IMR-90 (cell line): ENCODE measurements at regions not wholly inside any gene's neighbourhood (a gene's known extent, or its start where the extent isn't known, plus 50 kb on each side); places are given as distances from the start of the nearest gene placed in this dataset.

Experiments used
- ATAC-seq: fragments of 200-7000 bp; cut with Tn5 transposase; 2 replicates; pipeline ENCODE4 v1.9.1; 2020; ENCODE audit warnings: low read depth, mild to moderate bottlenecking, moderate library complexity
- BruUV-seq: library from RNA; stranded (reverse); fragments of 400-500 nt; replicated peaks from 2 replicates; lab custom pipeline; 2021; lab: Mats Ljungman, UMichigan
- CTCF ChIA-PET: fragments of 300-600 bp; formaldehyde crosslinking; extraction: SDS; loops from one replicate; lab custom pipeline; 2021; ENCODE audit warnings: antibody characterized with exemption; lab: Yijun Ruan, JAX
- POLR2A ChIA-PET: fragments of 300-600 bp; sonication (Branson Sonifier 250); formaldehyde crosslinking; loops from one replicate; lab custom pipeline; 2022; ENCODE audit warnings: antibody characterized with exemption; ENCODE audit not compliant: unreplicated experiment; lab: Charles Lee
- DNase-seq: peaks from one replicate; pipeline ENCODE4 v3.0.0; 2013
- H2AFZ ChIP-seq: replicated peaks from 2 replicates; pipeline ENCODE3; 2013; ENCODE audit warnings: low read length, mild to moderate bottlenecking; ENCODE audit not compliant: poor library complexity
- H2AK5ac ChIP-seq: 2 replicates; pipeline ENCODE4 v1.6.1; 2013; ENCODE audit warnings: low read depth, low read length, inconsistent platforms
- H2AK9ac ChIP-seq: replicated peaks from 2 replicates; pipeline ENCODE3; 2013; ENCODE audit warnings: mild to moderate bottlenecking, low read depth, low read length, moderate library complexity; ENCODE audit not compliant: poor library complexity
- H2BK120ac ChIP-seq: 2 replicates; pipeline ENCODE4 v1.6.1; 2013; ENCODE audit warnings: low read depth, low read length, inconsistent platforms
- H2BK15ac ChIP-seq: 3 replicates; pipeline ENCODE4 v1.6.1; 2013; ENCODE audit warnings: low read depth, low read length, inconsistent platforms
- H2BK20ac ChIP-seq: 2 replicates; pipeline ENCODE4 v1.6.1; 2013; ENCODE audit warnings: low read depth, mild to moderate bottlenecking, inconsistent platforms, low read length, moderate library complexity
- H2BK5ac ChIP-seq: 2 replicates; pipeline ENCODE4 v1.6.1; 2013; ENCODE audit warnings: mild to moderate bottlenecking, low read depth, low read length, inconsistent platforms; ENCODE audit not compliant: poor library complexity, severe bottlenecking
- H3K14ac ChIP-seq: replicated peaks from 2 replicates; pipeline ENCODE4 v1.6.1; 2013; ENCODE audit warnings: low read depth, low read length, inconsistent platforms
- H3K18ac ChIP-seq: 2 replicates; pipeline ENCODE4 v1.6.1; 2013; ENCODE audit warnings: low read depth, low read length, control low read depth
- H3K23ac ChIP-seq: 2 replicates; pipeline ENCODE4 v1.6.1; 2013; ENCODE audit warnings: low read depth, low read length, inconsistent platforms
- H3K27ac ChIP-seq: 2 replicates; pipeline ENCODE4 v1.5.1; 2013; ENCODE audit warnings: mild to moderate bottlenecking, control low read depth, low read length; ENCODE audit not compliant: insufficient read depth
- H3K27me3 ChIP-seq: 2 replicates; pipeline ENCODE4 v1.6.1; 2013; ENCODE audit warnings: low read length; ENCODE audit not compliant: control insufficient read depth, insufficient read depth
- H3K36me3 ChIP-seq: 2 replicates; pipeline ENCODE4 v1.6.1; 2013; ENCODE audit warnings: low read length, mixed read lengths; ENCODE audit not compliant: control insufficient read depth, insufficient read depth
- H3K4ac ChIP-seq: 2 replicates; pipeline ENCODE4 v1.6.1; 2013; ENCODE audit warnings: low read depth, low read length, inconsistent platforms
- H3K4me1 ChIP-seq: 2 replicates; pipeline ENCODE4 v1.6.1; 2013; ENCODE audit warnings: low read length, mixed read lengths; ENCODE audit not compliant: control insufficient read depth, insufficient read depth
- H3K4me2 ChIP-seq: 2 replicates; pipeline ENCODE4 v1.6.1; 2013; ENCODE audit warnings: low read depth, mild to moderate bottlenecking, control low read depth, low read length, moderate library complexity
- H3K4me3 ChIP-seq: 2 replicates; pipeline ENCODE4 v1.5.1; 2013; ENCODE audit warnings: low read depth, mild to moderate bottlenecking, control low read depth, low read length, moderate library complexity; ENCODE audit not compliant: insufficient read depth
- H3K56ac ChIP-seq: 2 replicates; pipeline ENCODE4 v1.6.1; 2013; ENCODE audit warnings: low read length, inconsistent platforms; ENCODE audit not compliant: insufficient read depth; ENCODE audit errors: extremely low read depth
- H3K79me1 ChIP-seq, 2 experiments: 2 replicates each; pipeline ENCODE4 v1.6.1; 2013; ENCODE audit warnings: low read length in 2 of 2, inconsistent platforms in 1 of 2, low read depth in 1 of 2
- H3K9ac ChIP-seq: 2 replicates; pipeline ENCODE4 v1.6.1; 2013; ENCODE audit warnings: low read depth, low read length, control low read depth
- H3K9me1 ChIP-seq: 2 replicates; pipeline ENCODE4 v1.6.1; 2013; ENCODE audit warnings: low read length, inconsistent platforms; ENCODE audit not compliant: insufficient read depth
- H3K9me3 ChIP-seq: 2 replicates; pipeline ENCODE4 v1.6.1; 2013; ENCODE audit warnings: low read length; ENCODE audit not compliant: control insufficient read depth, insufficient read depth
- H4K20me1 ChIP-seq: 2 replicates; pipeline ENCODE4 v1.6.1; 2013; ENCODE audit warnings: low read length, inconsistent platforms; ENCODE audit not compliant: insufficient read depth
- H4K5ac ChIP-seq: 2 replicates; pipeline ENCODE4 v1.6.1; 2013; ENCODE audit warnings: mild to moderate bottlenecking, low read depth, low read length, control low read depth
- H4K8ac ChIP-seq, 2 experiments: 2 replicates each; pipeline ENCODE4 v1.6.1; 2013; ENCODE audit warnings: low read depth in 2 of 2, low read length in 2 of 2, control low read depth in 1 of 2, inconsistent platforms in 1 of 2
- H4K91ac ChIP-seq: 2 replicates; pipeline ENCODE4 v1.6.1; 2013; ENCODE audit warnings: low read depth, low read length, inconsistent platforms; ENCODE audit not compliant: insufficient read depth
- CEBPB ChIP-seq: IDR thresholded peaks from 2 replicates; pipeline ENCODE4 v1.6.1; 2012; ENCODE audit warnings: low read depth, low read length, improper control_type of control experiment
- CHD1 ChIP-seq: IDR thresholded peaks from 2 replicates; pipeline ENCODE4 v1.6.1; 2012; ENCODE audit warnings: low read depth, low read length, improper control_type of control experiment
- MAFK ChIP-seq: IDR thresholded peaks from 2 replicates; pipeline ENCODE4 v1.6.1; 2012; ENCODE audit warnings: low read depth, low read length, improper control_type of control experiment
- NFE2L2 ChIP-seq: fragments of 150-350 bp; IDR thresholded peaks from 2 replicates; pipeline ENCODE4 v1.6.1; 2016; ENCODE audit warnings: low read depth, mild to moderate bottlenecking, low read length
- RAD21 ChIP-seq: IDR thresholded peaks from 2 replicates; pipeline ENCODE4 v1.6.1; 2012; ENCODE audit warnings: low read length, improper control_type of control experiment
- RFX5 ChIP-seq: IDR thresholded peaks from 2 replicates; pipeline ENCODE4 v1.8.0; 2012; ENCODE audit warnings: low read depth, mild to moderate bottlenecking, low read length, moderate library complexity
- WGBS, 2 experiments: methylation state at CpG; one replicate each; pipeline versions ENCODE4 v1.1.5 to v1.1.7; 2013; ENCODE audit warnings: missing lambda C conversion rate in 2 of 2; ENCODE audit not compliant: insufficient read length in 1 of 2; ENCODE audit errors: extremely low coverage in 2 of 2; 5-methylcytosine and 5-hydroxymethylcytosine counted together
- dilution Hi-C: fragments of 300-500 bp; cut with HindIII; formaldehyde crosslinking; loops from one replicate; pipeline ENCODE4 v1.14.3; 2018; ENCODE audit warnings: low sequenced_read_pairs; ENCODE audit not compliant: unreplicated experiment
- in situ Hi-C: fragments of 300-500 bp; cut with MboI; formaldehyde crosslinking; loops from 3 replicates; pipeline ENCODE4 v1.14.3; 2019; ENCODE audit warnings: low sequenced_read_pairs, inconsistent platforms, mixed read lengths
- intact Hi-C: fragments of 100-400 bp; cut with micrococcal nuclease; formaldehyde crosslinking; loops from 2 replicates; pipeline ENCODE4 v1.10.0; 2022
- TF ChIP-seq, protein P1 (sequence below): conservative IDR thresholded peaks from 2 replicates; pipeline ENCODE4 v1.5.1; 2012; ENCODE audit warnings: mild to moderate bottlenecking, low read depth, low read length, improper control_type of control experiment

GRCh38 chr5:111010783-111011182, 60.7 kb upstream of the TSLP start:
- TF ChIP-seq RAD21 (no peak), RFX5 (no peak), CHD1 (no peak), NFE2L2 (no peak), MAFK (peak; percentile 71; the same call in 1 of the 2 replicates), CEBPB (no peak)
- TF ChIP-seq, protein P1, sequence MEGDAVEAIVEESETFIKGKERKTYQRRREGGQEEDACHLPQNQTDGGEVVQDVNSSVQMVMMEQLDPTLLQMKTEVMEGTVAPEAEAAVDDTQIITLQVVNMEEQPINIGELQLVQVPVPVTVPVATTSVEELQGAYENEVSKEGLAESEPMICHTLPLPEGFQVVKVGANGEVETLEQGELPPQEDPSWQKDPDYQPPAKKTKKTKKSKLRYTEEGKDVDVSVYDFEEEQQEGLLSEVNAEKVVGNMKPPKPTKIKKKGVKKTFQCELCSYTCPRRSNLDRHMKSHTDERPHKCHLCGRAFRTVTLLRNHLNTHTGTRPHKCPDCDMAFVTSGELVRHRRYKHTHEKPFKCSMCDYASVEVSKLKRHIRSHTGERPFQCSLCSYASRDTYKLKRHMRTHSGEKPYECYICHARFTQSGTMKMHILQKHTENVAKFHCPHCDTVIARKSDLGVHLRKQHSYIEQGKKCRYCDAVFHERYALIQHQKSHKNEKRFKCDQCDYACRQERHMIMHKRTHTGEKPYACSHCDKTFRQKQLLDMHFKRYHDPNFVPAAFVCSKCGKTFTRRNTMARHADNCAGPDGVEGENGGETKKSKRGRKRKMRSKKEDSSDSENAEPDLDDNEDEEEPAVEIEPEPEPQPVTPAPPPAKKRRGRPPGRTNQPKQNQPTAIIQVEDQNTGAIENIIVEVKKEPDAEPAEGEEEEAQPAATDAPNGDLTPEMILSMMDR, result no peak
- H3K27ac ChIP-seq, result no peak overlapping the region
- H2AFZ ChIP-seq, result no peak overlapping the region
- no peak overlapping the region for H3K14ac ChIP-seq
- H3K4me3 ChIP-seq, result no peak overlapping the region
- ATAC-seq (no peak), DNase-seq (no peak)
- ChIA-PET CTCF (no interaction called here), POLR2A (no interaction called here)
- no peak overlapping the region for H2AK9ac ChIP-seq
- H3K18ac ChIP-seq, result no peak overlapping the region
- dilution Hi-C loops (no loop called here), intact Hi-C loops (no loop called here), in situ Hi-C loops (no loop called here)
- no peak overlapping the region for H4K5ac ChIP-seq
- BruUV-seq, result no TSS peak
- H4K20me1 ChIP-seq, result no peaks in the 10 kb centered on the region
- no peak overlapping the region for H4K8ac ChIP-seq
- H3K4me1 ChIP-seq, result no peaks in the 10 kb centered on the region
- no peak overlapping the region for H2AK5ac ChIP-seq
- no CpG with 5 or more reads among the region's 2 CpGs for WGBS, 2 experiments
- H3K79me1 ChIP-seq, result no peaks in the 10 kb centered on the region
- H3K9ac ChIP-seq, result no peak overlapping the region
- H4K91ac ChIP-seq, result no peak overlapping the region
- no peaks in the 10 kb centered on the region for H3K9me3 ChIP-seq
- no peak overlapping the region for H2BK15ac ChIP-seq
- no peak overlapping the region for H3K23ac ChIP-seq
- no peak overlapping the region for H3K4me2 ChIP-seq
- H3K56ac ChIP-seq, result no peak overlapping the region
- no peaks in the 10 kb centered on the region for H3K27me3 ChIP-seq
- no peaks in the 10 kb centered on the region for H3K36me3 ChIP-seq
- no peak overlapping the region for H3K4ac ChIP-seq
- no peak overlapping the region for H2BK5ac ChIP-seq
- no peaks in the 10 kb centered on the region for H3K9me1 ChIP-seq
- H2BK20ac ChIP-seq, result no peak overlapping the region
- H2BK120ac ChIP-seq, result no peak overlapping the region
